ENCODE measurements at regions not wholly inside any gene's neighbourhood (a gene's known extent, or its start where the extent isn't known, plus 50 kb on each side); places are given as distances from the start of the nearest gene placed in this dataset.

DNA sequence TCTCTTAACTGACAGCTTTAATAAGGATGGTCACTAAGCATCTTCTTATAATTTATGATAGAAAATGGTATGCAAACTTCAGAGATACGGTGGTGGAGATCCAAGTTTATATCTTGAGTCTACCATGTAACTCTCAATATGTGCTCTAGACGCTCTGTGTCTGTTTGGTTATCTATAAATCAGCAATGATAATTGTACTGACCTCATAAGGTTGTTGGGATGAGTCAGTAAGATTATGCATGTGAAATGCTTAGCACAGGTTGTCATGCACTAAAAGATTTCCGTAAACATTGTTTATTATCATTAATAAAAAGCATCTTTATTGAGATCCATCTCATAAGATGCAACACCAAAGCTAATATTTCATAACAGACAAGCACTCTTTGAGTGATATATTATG lies 1094.9 kb upstream of the EEF2KMT start:
- TF ChIP-seq CTCF (conservative IDR thresholded peaks at IDR 0.05; ENCODE audit: low read depth, low read length), result no peak
- no peak for TF ChIP-seq EZH2 (IDR thresholded peaks at IDR 0.05; ENCODE audit: low read length, unreplicated experiment)
- TF ChIP-seq EZH2phosphoT487 (IDR thresholded peaks at IDR 0.05; ENCODE audit: borderline replicate concordance, low read length), result no peak
